ENCODE measurements at regions not wholly inside any gene's neighbourhood (a gene's known extent, or its start where the extent isn't known, plus 50 kb on each side); places are given as distances from the start of the nearest gene placed in this dataset.
"Not testable (repeated sequence)": the region's sequence is repeated elsewhere in the genome, so short reads cannot be mapped to it uniquely, and the experiment has no call there.

DNA sequence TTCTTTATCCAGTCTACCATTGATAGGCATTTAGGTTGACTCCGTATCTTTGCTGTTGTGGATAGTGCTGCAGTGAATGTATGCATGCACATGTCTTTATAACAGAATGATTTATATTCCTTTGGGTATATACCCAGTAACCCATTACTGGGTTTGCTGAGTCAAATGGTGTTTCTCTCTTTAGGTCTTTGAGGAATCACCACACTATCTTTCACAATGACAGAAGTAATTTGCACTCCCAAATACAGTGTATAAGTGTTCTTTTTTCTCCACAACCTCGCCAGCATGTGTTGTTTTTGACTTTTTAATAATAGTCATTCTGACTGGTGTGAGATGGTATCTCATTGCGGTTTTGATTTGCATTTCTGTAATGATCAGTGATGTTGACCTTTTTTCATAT lies 271.3 kb downstream of the SV2B start:
- TF ChIP-seq, protein P1, sequence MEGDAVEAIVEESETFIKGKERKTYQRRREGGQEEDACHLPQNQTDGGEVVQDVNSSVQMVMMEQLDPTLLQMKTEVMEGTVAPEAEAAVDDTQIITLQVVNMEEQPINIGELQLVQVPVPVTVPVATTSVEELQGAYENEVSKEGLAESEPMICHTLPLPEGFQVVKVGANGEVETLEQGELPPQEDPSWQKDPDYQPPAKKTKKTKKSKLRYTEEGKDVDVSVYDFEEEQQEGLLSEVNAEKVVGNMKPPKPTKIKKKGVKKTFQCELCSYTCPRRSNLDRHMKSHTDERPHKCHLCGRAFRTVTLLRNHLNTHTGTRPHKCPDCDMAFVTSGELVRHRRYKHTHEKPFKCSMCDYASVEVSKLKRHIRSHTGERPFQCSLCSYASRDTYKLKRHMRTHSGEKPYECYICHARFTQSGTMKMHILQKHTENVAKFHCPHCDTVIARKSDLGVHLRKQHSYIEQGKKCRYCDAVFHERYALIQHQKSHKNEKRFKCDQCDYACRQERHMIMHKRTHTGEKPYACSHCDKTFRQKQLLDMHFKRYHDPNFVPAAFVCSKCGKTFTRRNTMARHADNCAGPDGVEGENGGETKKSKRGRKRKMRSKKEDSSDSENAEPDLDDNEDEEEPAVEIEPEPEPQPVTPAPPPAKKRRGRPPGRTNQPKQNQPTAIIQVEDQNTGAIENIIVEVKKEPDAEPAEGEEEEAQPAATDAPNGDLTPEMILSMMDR (IDR thresholded peaks at IDR 0.05; ENCODE audit: low read depth, low read length) = not testable (repeated sequence)
- TF ChIP-seq EZH2phosphoT487 (IDR thresholded peaks at IDR 0.05; ENCODE audit: low read depth) = not testable (repeated sequence)

Data from OCI-LY3 (cell line).